ENCODE measurements at regions not wholly inside any gene's neighbourhood (a gene's known extent, or its start where the extent isn't known, plus 50 kb on each side); places are given as distances from the start of the nearest gene placed in this dataset.

GRCh38 chr3:101155825-101156224, 162.6 kb upstream of the ABI3BP start:
- no peak for DNase-seq (ENCODE audit: low read depth, low spot score)
- Histone ChIP-seq H3K4me1 (ENCODE audit: control insufficient read depth, insufficient read depth, low read length) (no peaks in the 10 kb centered on the region), H3K79me2 (ENCODE audit: control insufficient read depth, insufficient read depth, low read length) (no peaks in the 10 kb centered on the region), H3K4me2 (ENCODE audit: control insufficient read depth, insufficient read depth) (no peak overlapping the region), H4K20me1 (ENCODE audit: control insufficient read depth, insufficient read depth) (no peaks in the 10 kb centered on the region), H2AFZ (ENCODE audit: control insufficient read depth, low read depth, low read length) (no peak overlapping the region), H3K9me3 (replicated peaks; ENCODE audit: control insufficient read depth, insufficient read depth, low read length) (no peaks in the 10 kb centered on the region), H3K27ac (ENCODE audit: control insufficient read depth, insufficient read depth) (no peak overlapping the region), H3K27me3 (replicated peaks in 1 of 2; ENCODE audit: control insufficient read depth in 2 of 2, insufficient read depth in 2 of 2, low read length in 1 of 2) (no peaks in the 10 kb centered on the region), H3K4me3 (no peak overlapping the region), H3K36me3 (ENCODE audit: control insufficient read depth in 2 of 2, insufficient read depth in 2 of 2, low read length in 1 of 2) (no peaks in the 10 kb centered on the region), H3K9ac (ENCODE audit: control insufficient read depth, insufficient read depth, low read length) (no peak overlapping the region)
- intact Hi-C loops (cut with micrococcal nuclease; ENCODE audit: unreplicated experiment) = no loop called here
- in situ Hi-C loops (cut with MboI) = no loop called here
- CTCF ChIA-PET = no interaction called here
- BruUV-seq (replicated peaks) = no TSS peak
- FAIRE-seq = no peak
- POLR2A ChIA-PET = no interaction called here
- RAD21 ChIA-PET (ENCODE audit: unreplicated experiment) = no interaction called here
- no peak for ATAC-seq
- TF ChIP-seq NKRF (conservative IDR thresholded peaks at IDR 0.05) (no peak), GATAD2B (conservative IDR thresholded peaks at IDR 0.05; ENCODE audit: low read depth) (no peak), ATF7 (IDR thresholded peaks at IDR 0.05; ENCODE audit: low read depth) (no peak), JUNB (IDR thresholded peaks at IDR 0.05) (no peak), BRCA1 (IDR thresholded peaks at IDR 0.05; ENCODE audit: low read depth, low read length) (no peak), ESRRA (IDR thresholded peaks at IDR 0.05; ENCODE audit: low read length) (no peak), NBN (IDR thresholded peaks at IDR 0.05) (no peak), JUND (IDR thresholded peaks at IDR 0.05; ENCODE audit: low read depth, low read length) (no peak), PKNOX1 (IDR thresholded peaks at IDR 0.05) (no peak)
- TF ChIP-seq, protein P1, sequence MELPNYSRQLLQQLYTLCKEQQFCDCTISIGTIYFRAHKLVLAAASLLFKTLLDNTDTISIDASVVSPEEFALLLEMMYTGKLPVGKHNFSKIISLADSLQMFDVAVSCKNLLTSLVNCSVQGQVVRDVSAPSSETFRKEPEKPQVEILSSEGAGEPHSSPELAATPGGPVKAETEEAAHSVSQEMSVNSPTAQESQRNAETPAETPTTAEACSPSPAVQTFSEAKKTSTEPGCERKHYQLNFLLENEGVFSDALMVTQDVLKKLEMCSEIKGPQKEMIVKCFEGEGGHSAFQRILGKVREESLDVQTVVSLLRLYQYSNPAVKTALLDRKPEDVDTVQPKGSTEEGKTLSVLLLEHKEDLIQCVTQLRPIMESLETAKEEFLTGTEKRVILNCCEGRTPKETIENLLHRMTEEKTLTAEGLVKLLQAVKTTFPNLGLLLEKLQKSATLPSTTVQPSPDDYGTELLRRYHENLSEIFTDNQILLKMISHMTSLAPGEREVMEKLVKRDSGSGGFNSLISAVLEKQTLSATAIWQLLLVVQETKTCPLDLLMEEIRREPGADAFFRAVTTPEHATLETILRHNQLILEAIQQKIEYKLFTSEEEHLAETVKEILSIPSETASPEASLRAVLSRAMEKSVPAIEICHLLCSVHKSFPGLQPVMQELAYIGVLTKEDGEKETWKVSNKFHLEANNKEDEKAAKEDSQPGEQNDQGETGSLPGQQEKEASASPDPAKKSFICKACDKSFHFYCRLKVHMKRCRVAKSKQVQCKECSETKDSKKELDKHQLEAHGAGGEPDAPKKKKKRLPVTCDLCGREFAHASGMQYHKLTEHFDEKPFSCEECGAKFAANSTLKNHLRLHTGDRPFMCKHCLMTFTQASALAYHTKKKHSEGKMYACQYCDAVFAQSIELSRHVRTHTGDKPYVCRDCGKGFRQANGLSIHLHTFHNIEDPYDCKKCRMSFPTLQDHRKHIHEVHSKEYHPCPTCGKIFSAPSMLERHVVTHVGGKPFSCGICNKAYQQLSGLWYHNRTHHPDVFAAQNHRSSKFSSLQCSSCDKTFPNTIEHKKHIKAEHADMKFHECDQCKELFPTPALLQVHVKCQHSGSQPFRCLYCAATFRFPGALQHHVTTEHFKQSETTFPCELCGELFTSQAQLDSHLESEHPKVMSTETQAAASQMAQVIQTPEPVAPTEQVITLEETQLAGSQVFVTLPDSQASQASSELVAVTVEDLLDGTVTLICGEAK (IDR thresholded peaks at IDR 0.05; ENCODE audit: borderline replicate concordance) = no peak
- TF ChIP-seq, protein P2, sequence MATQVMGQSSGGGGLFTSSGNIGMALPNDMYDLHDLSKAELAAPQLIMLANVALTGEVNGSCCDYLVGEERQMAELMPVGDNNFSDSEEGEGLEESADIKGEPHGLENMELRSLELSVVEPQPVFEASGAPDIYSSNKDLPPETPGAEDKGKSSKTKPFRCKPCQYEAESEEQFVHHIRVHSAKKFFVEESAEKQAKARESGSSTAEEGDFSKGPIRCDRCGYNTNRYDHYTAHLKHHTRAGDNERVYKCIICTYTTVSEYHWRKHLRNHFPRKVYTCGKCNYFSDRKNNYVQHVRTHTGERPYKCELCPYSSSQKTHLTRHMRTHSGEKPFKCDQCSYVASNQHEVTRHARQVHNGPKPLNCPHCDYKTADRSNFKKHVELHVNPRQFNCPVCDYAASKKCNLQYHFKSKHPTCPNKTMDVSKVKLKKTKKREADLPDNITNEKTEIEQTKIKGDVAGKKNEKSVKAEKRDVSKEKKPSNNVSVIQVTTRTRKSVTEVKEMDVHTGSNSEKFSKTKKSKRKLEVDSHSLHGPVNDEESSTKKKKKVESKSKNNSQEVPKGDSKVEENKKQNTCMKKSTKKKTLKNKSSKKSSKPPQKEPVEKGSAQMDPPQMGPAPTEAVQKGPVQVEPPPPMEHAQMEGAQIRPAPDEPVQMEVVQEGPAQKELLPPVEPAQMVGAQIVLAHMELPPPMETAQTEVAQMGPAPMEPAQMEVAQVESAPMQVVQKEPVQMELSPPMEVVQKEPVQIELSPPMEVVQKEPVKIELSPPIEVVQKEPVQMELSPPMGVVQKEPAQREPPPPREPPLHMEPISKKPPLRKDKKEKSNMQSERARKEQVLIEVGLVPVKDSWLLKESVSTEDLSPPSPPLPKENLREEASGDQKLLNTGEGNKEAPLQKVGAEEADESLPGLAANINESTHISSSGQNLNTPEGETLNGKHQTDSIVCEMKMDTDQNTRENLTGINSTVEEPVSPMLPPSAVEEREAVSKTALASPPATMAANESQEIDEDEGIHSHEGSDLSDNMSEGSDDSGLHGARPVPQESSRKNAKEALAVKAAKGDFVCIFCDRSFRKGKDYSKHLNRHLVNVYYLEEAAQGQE (IDR thresholded peaks at IDR 0.05; ENCODE audit: low read depth, low read length) = no peak
- SMC1A ChIA-PET (ENCODE audit: uncharacterized antibody, unreplicated experiment) = no interaction called here

Data from GM12878 (cell line).